NCI-H2227 (cell line): ENCODE measurements at regions not wholly inside any gene's neighbourhood (a gene's known extent, or its start where the extent isn't known, plus 50 kb on each side); places are given as distances from the start of the nearest gene placed in this dataset.
"Not testable (repeated sequence)": the region's sequence is repeated elsewhere in the genome, so short reads cannot be mapped to it uniquely, and the experiment has no call there.

Source experiments
- DNase-seq: peaks from one replicate; lab custom pipeline; 2025; ENCODE audit not compliant: unreplicated experiment; lab: John Stamatoyannopoulos, UW

GRCh38 chrX:113390531-113390930, 549.9 kb upstream of the AMOT start:
- no peak for DNase-seq

GRCh38 chrX:113389846-113390245, 549.2 kb upstream of the AMOT start:
- DNase-seq, result no peak

- no peak for DNase-seq
Measured at GRCh38 chrX:113384628-113385027, 544.0 kb upstream of the AMOT start.

DNA sequence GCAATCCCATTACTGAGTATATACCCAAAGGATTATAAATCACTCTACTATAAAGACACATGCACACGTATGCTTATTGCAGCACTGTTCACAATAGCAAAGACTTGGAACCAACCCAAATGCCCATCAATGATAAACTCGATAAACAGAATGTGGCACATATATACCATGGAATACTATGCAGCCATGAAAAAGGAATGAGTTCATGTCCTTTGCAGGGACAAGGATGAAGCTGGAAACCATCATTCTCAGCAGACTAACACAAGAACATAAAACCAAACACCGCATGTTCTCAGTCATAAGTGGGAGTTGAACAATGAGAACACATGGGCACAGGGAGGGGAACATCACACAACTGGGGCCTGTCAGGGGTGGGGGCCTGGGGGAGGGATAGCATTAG, 532.8 kb upstream of the AMOT start:
- DNase-seq, result not testable (repeated sequence)

GRCh38 chrX:113370006-113370405, 529.4 kb upstream of the AMOT start:
- DNase-seq, result no peak

DNA sequence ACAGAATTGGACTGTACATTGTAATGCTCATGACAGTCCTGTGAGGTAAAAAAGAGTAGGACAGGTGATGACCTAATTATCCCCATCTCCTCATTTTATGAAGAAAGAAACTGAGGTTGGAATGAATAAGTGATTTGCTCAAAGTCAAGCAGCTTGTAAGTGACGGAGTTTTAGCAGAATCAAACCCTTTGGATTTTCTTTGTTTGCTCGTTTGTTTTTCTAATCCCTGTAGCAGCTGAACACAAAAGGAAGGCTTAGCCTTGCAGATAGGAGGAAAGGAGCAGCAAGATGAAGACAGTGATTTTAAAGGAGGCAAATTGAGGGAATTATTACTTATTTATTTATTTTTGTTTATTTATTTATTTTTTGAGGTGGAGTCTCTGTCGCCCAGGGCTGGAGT, 528.4 kb upstream of the AMOT start:
- no peak for DNase-seq

DNA sequence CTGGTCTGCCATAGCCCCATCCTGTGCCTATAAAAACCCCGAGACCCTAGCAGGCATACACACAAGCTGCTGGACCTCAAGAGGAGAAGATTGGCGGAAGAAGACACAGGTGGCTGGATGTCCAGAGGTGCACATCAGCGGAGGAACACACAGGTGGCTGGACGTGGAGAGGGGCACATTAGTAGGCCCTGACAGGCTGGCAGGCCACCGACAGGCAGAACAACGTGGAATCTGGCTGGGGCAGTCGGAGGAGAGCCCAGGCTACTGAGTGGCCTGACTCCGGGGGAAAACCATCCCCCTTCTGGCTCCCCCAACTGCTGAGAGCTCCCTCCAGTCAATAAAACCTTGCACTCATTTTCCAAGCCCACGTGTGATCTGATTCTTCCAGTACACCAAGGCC, 512.5 kb upstream of the AMOT start:
- no peak for DNase-seq

DNA sequence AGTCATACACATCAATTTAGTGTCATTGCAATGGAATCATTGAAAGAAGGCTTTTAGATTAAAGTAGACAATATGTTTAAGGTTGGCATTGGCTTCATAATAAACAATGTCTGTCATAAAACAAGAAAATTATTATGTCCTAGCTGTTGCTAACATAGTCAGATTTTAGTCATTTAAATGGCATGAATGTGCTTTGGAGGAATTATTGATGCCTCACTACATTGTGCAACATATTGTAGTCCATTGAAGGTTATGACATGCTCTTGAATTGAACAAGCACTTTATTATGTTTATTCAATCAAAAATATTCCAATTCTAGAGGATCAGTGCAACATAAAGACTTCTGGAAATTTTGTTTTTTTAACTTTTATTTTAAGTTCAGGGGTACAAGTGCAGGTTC, 489.8 kb upstream of the AMOT start:
- no peak for DNase-seq

DNA sequence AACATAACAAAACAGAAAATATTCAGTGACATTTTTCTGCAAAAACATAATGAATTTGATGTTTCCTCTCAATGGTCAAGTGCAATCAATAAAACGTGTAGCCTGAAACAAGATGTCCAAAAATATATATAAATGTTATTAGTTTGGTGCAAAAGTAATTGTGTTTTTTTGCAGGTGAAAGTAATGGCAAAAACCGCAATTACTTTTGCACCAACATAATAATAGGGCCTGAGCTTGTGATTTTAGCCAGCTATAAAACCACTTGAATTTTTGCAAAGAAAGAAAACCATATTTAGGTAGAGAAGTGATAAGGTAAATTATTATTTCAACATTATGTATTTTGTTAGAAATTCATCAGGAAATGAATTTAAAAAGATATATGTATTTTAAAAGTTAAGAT, 475.3 kb upstream of the AMOT start:
- no peak for DNase-seq

DNA sequence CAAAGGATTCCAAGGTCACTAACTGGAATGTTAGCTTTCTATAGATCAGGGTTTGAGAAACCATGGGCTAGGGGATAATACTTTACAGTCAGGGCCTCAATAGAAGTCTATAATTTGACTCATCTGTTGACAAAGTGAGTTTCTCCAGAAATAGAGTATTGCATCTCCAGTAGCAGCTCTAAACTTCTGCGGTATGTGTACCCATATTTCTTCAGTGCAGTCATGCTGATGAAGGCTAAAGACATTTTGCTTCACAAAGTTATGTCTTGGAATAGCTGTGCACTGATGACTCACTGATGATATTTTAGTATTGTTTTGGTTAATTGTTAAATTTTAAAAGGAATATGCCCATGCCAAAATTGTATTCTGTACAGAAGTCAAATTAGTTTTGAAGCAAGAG, 464.9 kb upstream of the AMOT start:
- no peak for DNase-seq

- DNase-seq, result no peak
Measured at GRCh38 chrX:113300580-113300979, 459.9 kb upstream of the AMOT start.

- no peak for DNase-seq
Measured at GRCh38 chrX:113297437-113297836, 456.8 kb upstream of the AMOT start.

- no peak for DNase-seq
Measured at GRCh38 chrX:113289503-113289902, 448.9 kb upstream of the AMOT start.

GRCh38 chrX:113287761-113288160, 447.1 kb upstream of the AMOT start:
- DNase-seq, result no peak

- no peak for DNase-seq
Measured at GRCh38 chrX:113275804-113276203, 435.2 kb upstream of the AMOT start.

GRCh38 chrX:113274791-113275190, 434.2 kb upstream of the AMOT start:
- no peak for DNase-seq

- DNase-seq, result no peak
Measured at GRCh38 chrX:113274345-113274744, 433.7 kb upstream of the AMOT start.

GRCh38 chrX:113269203-113269602, 428.6 kb upstream of the AMOT start:
- DNase-seq, result no peak

DNA sequence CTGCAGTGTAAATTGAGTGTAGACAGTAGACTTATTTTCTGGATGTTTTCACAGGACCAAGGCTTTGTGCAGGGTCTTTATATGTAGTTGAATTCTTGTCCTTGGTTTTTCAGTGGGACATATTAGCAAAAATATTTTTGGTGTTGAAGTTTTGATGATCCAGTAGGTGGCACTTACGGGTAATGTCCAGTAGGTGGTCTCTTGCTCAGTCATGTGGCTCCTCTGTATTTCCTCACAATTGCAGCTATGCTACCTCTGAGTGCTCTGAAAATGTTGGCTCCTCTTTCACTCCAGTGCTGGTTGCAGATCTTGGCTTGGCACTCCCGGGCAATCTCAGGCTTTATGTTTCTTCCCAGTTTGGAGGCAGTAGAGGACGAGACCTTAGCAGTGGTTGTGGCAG, 419.8 kb upstream of the AMOT start:
- no peak for DNase-seq

- DNase-seq, result no peak
Measured at GRCh38 chrX:113222305-113222704, 381.7 kb upstream of the AMOT start.

- no peak for DNase-seq
Measured at GRCh38 chrX:113212052-113212451, 371.4 kb upstream of the AMOT start.

DNA sequence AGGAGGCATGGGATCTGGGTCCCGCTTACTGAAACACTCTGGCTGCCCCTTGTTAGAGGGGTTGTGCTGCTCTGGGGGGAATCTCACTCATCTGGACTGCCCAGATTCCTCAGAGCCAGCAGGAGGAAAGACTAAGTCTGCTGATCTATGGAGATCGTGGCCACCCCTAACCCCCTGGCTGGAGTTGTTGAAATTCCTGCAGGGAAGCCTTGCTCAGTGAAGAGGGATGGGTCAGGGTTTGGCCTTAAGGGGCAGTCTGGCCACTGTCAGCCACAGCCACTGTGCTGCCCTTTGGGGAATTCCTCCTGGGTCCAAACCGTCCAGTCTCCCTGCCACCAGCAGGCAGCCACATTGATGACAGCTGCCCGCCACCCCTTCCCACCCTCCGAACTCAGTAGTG, 362.0 kb upstream of the AMOT start:
- no peak for DNase-seq

DNA sequence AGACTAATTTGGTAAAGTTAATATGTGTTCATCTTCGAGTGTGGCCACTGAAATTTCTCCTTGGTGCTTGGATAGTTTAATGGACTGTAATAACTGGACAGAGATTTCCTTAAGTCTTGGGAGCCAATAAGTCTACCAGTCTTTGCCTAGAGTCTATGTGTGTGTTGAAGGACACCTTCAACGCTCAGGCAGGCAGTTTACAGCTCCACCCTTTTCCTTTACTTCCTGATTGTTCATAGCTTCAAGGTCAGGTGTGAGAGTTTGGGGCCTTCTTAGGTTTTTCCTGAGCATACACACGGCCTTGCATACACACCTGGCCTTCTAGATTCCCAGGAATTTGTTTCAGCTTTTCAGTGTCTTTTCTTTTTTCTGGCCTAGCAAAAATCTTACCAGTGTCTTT, 355.3 kb upstream of the AMOT start:
- DNase-seq, result no peak

DNA sequence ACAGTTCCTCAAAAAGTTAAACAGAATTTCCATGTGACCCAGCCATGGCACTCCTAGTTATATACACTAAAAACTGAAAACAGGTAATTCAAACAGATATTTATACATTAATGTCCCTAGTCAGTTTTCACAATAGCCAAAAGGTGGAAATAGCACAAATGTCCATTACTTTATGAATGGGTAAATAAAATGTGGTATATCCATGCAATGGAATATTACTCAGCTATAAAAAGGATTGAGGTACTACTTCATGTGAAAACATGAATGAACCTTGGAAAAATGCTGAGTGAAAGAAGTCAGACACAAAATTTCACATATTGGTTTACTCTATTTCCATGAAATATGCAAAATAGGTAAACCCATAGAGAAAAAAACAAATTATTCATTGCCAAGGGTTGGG, 351.8 kb upstream of the AMOT start:
- no peak for DNase-seq
